ENCODE measurements at regions not wholly inside any gene's neighbourhood (a gene's known extent, or its start where the extent isn't known, plus 50 kb on each side); places are given as distances from the start of the nearest gene placed in this dataset.

DNA sequence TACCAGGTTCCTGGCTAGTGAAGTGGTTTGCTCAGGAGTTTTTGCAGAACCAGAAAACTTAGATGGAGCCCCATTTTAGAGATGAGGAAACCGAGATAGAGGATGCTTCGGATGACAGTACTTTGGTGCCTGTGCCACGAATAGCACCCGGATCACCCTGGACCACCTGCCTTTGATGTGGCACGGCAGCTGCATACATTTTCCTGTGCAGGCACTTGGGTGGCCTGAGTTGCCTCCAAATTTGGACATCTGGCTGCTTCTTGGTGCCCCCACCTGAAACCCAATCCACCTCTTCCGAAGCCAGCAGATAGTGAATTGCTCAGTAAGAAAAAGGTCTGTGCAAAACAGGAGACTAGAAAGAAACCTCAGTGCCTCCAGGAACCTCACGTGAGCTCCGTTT, 140.6 kb upstream of the ID2 start:
- no peak for TF ChIP-seq POLR2A (IDR thresholded peaks at IDR 0.05)
- TF ChIP-seq, protein P1, sequence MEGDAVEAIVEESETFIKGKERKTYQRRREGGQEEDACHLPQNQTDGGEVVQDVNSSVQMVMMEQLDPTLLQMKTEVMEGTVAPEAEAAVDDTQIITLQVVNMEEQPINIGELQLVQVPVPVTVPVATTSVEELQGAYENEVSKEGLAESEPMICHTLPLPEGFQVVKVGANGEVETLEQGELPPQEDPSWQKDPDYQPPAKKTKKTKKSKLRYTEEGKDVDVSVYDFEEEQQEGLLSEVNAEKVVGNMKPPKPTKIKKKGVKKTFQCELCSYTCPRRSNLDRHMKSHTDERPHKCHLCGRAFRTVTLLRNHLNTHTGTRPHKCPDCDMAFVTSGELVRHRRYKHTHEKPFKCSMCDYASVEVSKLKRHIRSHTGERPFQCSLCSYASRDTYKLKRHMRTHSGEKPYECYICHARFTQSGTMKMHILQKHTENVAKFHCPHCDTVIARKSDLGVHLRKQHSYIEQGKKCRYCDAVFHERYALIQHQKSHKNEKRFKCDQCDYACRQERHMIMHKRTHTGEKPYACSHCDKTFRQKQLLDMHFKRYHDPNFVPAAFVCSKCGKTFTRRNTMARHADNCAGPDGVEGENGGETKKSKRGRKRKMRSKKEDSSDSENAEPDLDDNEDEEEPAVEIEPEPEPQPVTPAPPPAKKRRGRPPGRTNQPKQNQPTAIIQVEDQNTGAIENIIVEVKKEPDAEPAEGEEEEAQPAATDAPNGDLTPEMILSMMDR (IDR thresholded peaks at IDR 0.05): no peak
- Histone ChIP-seq H3K27me3 (no peaks in the 10 kb centered on the region), H3K4me1 (peaks cover 0 to 100% (median 45%) of the 10 kb centered on the region in 12 donors), H3K27ac (peak overlapping the region in 1 of 12 donors; percentile 87), H3K4me3 (no peak overlapping the region), H3K36me3 (no peaks in the 10 kb centered on the region), H3K9me3 (no peaks in the 10 kb centered on the region)
- no peak for ATAC-seq
- intact Hi-C loops (cut with DNase I): loop anchor here in 3 of 10 donors (5.0 to 10.0 kb wide), 3 partner anchors 124 to 136 kb away; no protein-coding TSS in a partner anchor
- DNase-seq: no peak
- 89 to 97% (median 95%) methylated on average over 8 of the region's 8 CpGs for WGBS, 4 donors

DNA sequence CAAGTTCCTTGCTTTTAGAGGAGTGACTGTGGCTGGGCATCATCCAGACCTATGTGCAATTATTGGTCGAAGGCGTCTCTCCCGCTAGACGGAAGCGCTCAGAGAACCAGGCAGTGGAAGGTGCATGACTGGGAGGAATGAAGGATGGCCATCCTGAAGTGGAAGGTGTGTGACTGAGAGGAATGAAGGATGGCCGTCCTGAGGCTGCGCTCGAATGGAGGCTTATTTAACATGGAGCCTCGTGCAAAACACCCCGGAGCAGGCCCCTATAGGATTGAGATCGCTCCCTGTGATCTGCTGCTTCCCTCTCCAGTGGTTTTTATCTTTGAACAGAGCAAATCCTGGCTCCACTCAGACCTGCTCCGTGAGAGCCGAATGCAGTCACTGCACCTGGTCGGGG, 140.2 kb upstream of the ID2 start:
- Histone ChIP-seq H3K9me3 (no peaks in the 10 kb centered on the region), H3K27me3 (no peaks in the 10 kb centered on the region), H3K27ac (no peak overlapping the region), H3K36me3 (no peaks in the 10 kb centered on the region), H3K4me3 (no peak overlapping the region), H3K4me1 (peaks cover 0 to 100% (median 42%) of the 10 kb centered on the region in 12 donors)
- intact Hi-C loops (cut with DNase I): loop anchor here in 3 of 10 donors (5.0 to 10.0 kb wide), 3 partner anchors 123 to 136 kb away; no protein-coding TSS in a partner anchor
- no peak for DNase-seq
- 95 to 96% (median 96%) methylated on average over 14 of the region's 14 CpGs for WGBS, 4 donors
- no peak for ATAC-seq
- TF ChIP-seq, protein P1 (IDR thresholded peaks at IDR 0.05): no peak
- TF ChIP-seq POLR2A (IDR thresholded peaks at IDR 0.05): no peak

DNA sequence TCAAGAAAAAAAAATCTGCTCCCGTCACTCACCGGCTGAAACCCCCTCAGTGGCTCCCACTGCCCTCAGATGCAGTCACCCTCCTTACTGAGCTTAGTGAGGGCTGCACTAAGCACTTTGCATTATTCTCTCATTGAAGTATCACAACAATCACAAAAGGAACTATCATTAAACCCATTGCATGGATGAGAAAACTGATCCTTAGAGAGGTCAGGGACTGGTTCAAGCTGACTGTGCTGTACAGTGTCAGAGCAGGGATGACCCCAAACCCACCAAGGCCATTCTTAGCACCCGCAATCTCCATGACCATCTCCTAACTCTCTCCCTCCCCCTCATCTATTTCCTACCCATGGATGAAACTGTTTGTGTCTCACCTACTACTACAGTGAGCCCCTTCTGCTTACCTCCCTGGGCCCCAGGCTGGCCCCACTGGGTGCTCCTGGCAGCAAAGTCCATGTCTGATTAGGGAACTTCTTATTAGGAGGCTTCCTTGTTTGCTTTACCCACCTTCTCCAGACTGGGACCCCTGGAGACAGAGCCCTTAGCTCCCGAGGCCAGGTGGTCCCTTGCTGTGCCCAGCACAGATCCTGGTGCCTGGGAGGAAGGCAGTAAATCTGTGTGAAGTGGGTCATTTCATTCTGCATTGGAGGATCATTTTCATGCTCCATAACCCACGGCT, 139.3 kb upstream of the ID2 start:
- intact Hi-C loops (cut with DNase I): loop anchor here in 3 of 10 donors (5.0 to 10.0 kb wide), 3 partner anchors 122 to 135 kb away; no protein-coding TSS in a partner anchor
- 80 to 89% (median 85%) methylated on average over 5 of the region's 5 CpGs for WGBS, 4 donors
- DNase-seq (no peak), ATAC-seq (no peak)
- Histone ChIP-seq H3K27me3 (no peaks in the 10 kb centered on the region), H3K27ac (peak overlapping the region in 5 of 12 donors; percentile 3 to 97 (median 59)), H3K4me1 (peaks cover 0 to 96% (median 36%) of the 10 kb centered on the region in 12 donors), H3K9me3 (no peaks in the 10 kb centered on the region), H3K36me3 (no peaks in the 10 kb centered on the region), H3K4me3 (no peak overlapping the region)
- no peak for TF ChIP-seq POLR2A (IDR thresholded peaks at IDR 0.05)
- TF ChIP-seq, protein P1 (IDR thresholded peaks at IDR 0.05): no peak

DNA sequence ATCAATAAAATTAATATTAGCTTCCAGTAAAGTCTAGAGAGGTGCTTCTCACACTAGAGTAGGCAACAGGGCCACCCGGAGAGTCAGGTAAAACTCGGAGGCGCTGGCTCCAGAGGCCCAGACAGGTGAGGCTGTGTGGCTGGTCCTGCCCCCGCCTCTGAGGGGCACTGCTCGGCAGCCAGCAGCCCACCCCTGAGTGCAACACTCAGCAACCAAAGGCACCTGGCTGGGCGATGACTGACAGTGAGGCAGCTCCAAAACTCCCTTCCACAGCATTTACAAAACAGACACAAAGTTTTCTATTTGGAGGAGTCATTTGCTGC, 138.8 kb upstream of the ID2 start:
- H3K27ac ChIP-seq: peak overlapping the region in 8 of 12 donors; percentile 3 to 97 (median 48)
- WGBS, 4 donors: 90 to 100% (median 95%) methylated on average over 6 of the region's 6 CpGs
- intact Hi-C loops (cut with DNase I): loop anchor here in 3 of 10 donors (5.0 to 10.0 kb wide), 3 partner anchors 122 to 134 kb away; no protein-coding TSS in a partner anchor
- H3K4me1 ChIP-seq: peaks cover 0 to 91% (median 36%) of the 10 kb centered on the region in 12 donors
- no peak for DNase-seq
- TF ChIP-seq POLR2A (IDR thresholded peaks at IDR 0.05): no peak
- TF ChIP-seq, protein P1 (IDR thresholded peaks at IDR 0.05): no peak
- no peaks in the 10 kb centered on the region for H3K27me3 ChIP-seq
- ATAC-seq: no peak
- no peaks in the 10 kb centered on the region for H3K9me3 ChIP-seq
- H3K4me3 ChIP-seq: peak overlapping the region in 2 of 12 donors; percentile 26 to 32
- H3K36me3 ChIP-seq: no peaks in the 10 kb centered on the region

Data from heart left ventricle (tissue), 16 donors.